WTC11 (cell line): ENCODE measurements at regions not wholly inside any gene's neighbourhood (a gene's known extent, or its start where the extent isn't known, plus 50 kb on each side); places are given as distances from the start of the nearest gene placed in this dataset.

Experiments
- ATAC-seq: fragments of 200-7000 bp; cut with Tn5 transposase; 2 replicates; pipeline ENCODE4 v1.10.0; 2021; ENCODE audit warnings: mild to moderate bottlenecking, moderate library complexity
- CTCF ChIA-PET: fragments of 300-600 bp; sonication (Branson Sonifier 250); formaldehyde crosslinking; loops from one replicate; lab custom pipeline; 2021; ENCODE audit warnings: antibody characterized with exemption; lab: Charles Lee
- POLR2A ChIA-PET: fragments of 350-600 bp; sonication (Branson Sonifier 250); formaldehyde crosslinking; loops from one replicate; lab custom pipeline; 2021; ENCODE audit warnings: antibody characterized with exemption; lab: Charles Lee
- DNase-seq: peaks from one replicate; pipeline ENCODE4 v3.0.0; 2021; ENCODE audit warnings: low spot score
- H3K27ac Mint-ChIP-seq: 2 replicates; pipeline ENCODE4 v1.8.0; 2021; ENCODE audit warnings: mixed read lengths
- H3K27me3 Mint-ChIP-seq: 2 replicates; pipeline ENCODE4 v1.8.0; 2021; ENCODE audit warnings: low read depth, mild to moderate bottlenecking, moderate library complexity, mixed read lengths
- H3K36me3 Mint-ChIP-seq: 2 replicates; pipeline ENCODE4 v1.8.0; 2021; ENCODE audit warnings: mixed read lengths
- H3K4me1 Mint-ChIP-seq: 2 replicates; pipeline ENCODE4 v1.8.0; 2022; ENCODE audit warnings: mixed read lengths
- H3K4me3 Mint-ChIP-seq: 2 replicates; pipeline ENCODE4 v1.8.0; 2021; ENCODE audit warnings: mild to moderate bottlenecking, moderate library complexity, mixed read lengths
- H3K9me3 Mint-ChIP-seq: 2 replicates; pipeline ENCODE4 v1.8.0; 2021; ENCODE audit warnings: mixed read lengths
- FOXJ3 ChIP-seq: sonication (generic); formaldehyde crosslinking; IDR thresholded peaks from 2 replicates; pipeline ENCODE4 v1.9.0; 2021; ENCODE audit warnings: missing genetic modification reagents, mild to moderate bottlenecking, borderline replicate concordance
- FOXP1 ChIP-seq: sonication (generic); formaldehyde crosslinking; IDR thresholded peaks from 2 replicates; pipeline ENCODE4 v1.8.0; 2022; ENCODE audit warnings: missing genetic modification reagents, mild to moderate bottlenecking, moderate library complexity, borderline replicate concordance
- JUN ChIP-seq: sonication (generic); formaldehyde crosslinking; IDR thresholded peaks from 2 replicates; pipeline ENCODE4 v1.8.0; 2023; ENCODE audit warnings: mild to moderate bottlenecking, missing genetic modification reagents
- NFYB ChIP-seq: sonication (generic); formaldehyde crosslinking; conservative IDR thresholded peaks from 2 replicates; pipeline ENCODE4 v1.8.0; 2022; ENCODE audit warnings: low read depth, missing genetic modification reagents
- NR1H2 ChIP-seq: sonication (generic); formaldehyde crosslinking; IDR thresholded peaks from 2 replicates; pipeline ENCODE4 v1.9.0; 2021; ENCODE audit warnings: mild to moderate bottlenecking, moderate library complexity, missing genetic modification reagents
- OVOL2 ChIP-seq: fragments of 250-450 bp; sonication (Bioruptor Pico); IDR thresholded peaks from 2 replicates; pipeline ENCODE4 v1.9.0; 2021; ENCODE audit warnings: mild to moderate bottlenecking, borderline replicate concordance
- RELA ChIP-seq: sonication (generic); formaldehyde crosslinking; IDR thresholded peaks from 2 replicates; pipeline ENCODE4 v1.8.1; 2022; ENCODE audit warnings: missing genetic modification reagents, mild to moderate bottlenecking, borderline replicate concordance
- RORB ChIP-seq: fragments of 250-450 bp; sonication (Bioruptor Pico); IDR thresholded peaks from 2 replicates; pipeline ENCODE4 v1.9.0; 2021; ENCODE audit warnings: mild to moderate bottlenecking
- TEAD4 ChIP-seq: sonication (generic); formaldehyde crosslinking; IDR thresholded peaks from 2 replicates; pipeline ENCODE4 v1.8.0; 2022; ENCODE audit warnings: mild to moderate bottlenecking, missing genetic modification reagents
- ZNF317 ChIP-seq: sonication (generic); formaldehyde crosslinking; IDR thresholded peaks from 2 replicates; pipeline ENCODE4 v1.8.1; 2023; ENCODE audit warnings: low read depth, mild to moderate bottlenecking, moderate library complexity, missing genetic modification reagents, borderline replicate concordance
- ZNF416 ChIP-seq: fragments of 250-450 bp; sonication (Bioruptor Pico); IDR thresholded peaks from 2 replicates; pipeline ENCODE4 v1.9.0; 2021; ENCODE audit warnings: mild to moderate bottlenecking, inconsistent platforms
- TF ChIP-seq, protein P1 (sequence below): fragments of 250-450 bp; sonication (Bioruptor Pico); conservative IDR thresholded peaks from 2 replicates; pipeline ENCODE4 v1.9.0; 2021; ENCODE audit warnings: mild to moderate bottlenecking
- TF ChIP-seq, protein P2 (sequence below): sonication (generic); formaldehyde crosslinking; IDR thresholded peaks from 2 replicates; pipeline ENCODE4 v1.8.1; 2023; ENCODE audit warnings: mild to moderate bottlenecking, missing genetic modification reagents, borderline replicate concordance
- TF ChIP-seq, protein P3 (sequence below): fragments of 250-450 bp; sonication (Bioruptor Pico); IDR thresholded peaks from 2 replicates; pipeline ENCODE4 v1.9.0; 2021; ENCODE audit warnings: mild to moderate bottlenecking
- TF ChIP-seq, protein P4 (sequence below): fragments of 250-450 bp; sonication (Bioruptor Pico); IDR thresholded peaks from 2 replicates; pipeline ENCODE4 v1.9.0; 2021; ENCODE audit warnings: moderate library complexity, mild to moderate bottlenecking, inconsistent platforms, borderline replicate concordance
- TF ChIP-seq, protein P5 (sequence below): fragments of 250-450 bp; sonication (Bioruptor Pico); IDR thresholded peaks from 2 replicates; pipeline ENCODE4 v1.9.0; 2021; ENCODE audit warnings: mild to moderate bottlenecking, borderline replicate concordance
- TF ChIP-seq, protein P6 (sequence below): sonication (generic); formaldehyde crosslinking; IDR thresholded peaks from 2 replicates; pipeline ENCODE4 v1.8.0; 2023; ENCODE audit warnings: missing genetic modification reagents

DNA sequence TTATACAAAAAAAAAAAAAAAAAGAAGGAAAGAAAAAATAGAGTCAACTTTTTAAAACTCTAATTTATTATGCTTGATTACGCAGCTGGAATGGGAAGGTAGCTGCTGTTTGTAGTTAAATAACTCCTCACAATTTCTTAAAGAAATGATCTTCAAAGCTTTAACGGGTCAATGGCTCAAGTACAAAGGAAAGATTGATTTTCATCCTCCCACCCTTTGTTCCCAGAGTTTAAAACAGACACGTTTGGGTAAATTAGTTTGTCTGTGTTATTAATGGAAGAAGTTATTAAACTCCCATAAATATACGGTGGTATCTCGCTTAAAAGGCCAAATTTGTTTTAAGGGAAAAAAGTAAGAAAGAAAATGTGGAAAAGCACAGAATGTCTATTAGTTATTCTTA is 179.3 kb downstream of the EMX2 start (continued):
- TF ChIP-seq, protein P1, sequence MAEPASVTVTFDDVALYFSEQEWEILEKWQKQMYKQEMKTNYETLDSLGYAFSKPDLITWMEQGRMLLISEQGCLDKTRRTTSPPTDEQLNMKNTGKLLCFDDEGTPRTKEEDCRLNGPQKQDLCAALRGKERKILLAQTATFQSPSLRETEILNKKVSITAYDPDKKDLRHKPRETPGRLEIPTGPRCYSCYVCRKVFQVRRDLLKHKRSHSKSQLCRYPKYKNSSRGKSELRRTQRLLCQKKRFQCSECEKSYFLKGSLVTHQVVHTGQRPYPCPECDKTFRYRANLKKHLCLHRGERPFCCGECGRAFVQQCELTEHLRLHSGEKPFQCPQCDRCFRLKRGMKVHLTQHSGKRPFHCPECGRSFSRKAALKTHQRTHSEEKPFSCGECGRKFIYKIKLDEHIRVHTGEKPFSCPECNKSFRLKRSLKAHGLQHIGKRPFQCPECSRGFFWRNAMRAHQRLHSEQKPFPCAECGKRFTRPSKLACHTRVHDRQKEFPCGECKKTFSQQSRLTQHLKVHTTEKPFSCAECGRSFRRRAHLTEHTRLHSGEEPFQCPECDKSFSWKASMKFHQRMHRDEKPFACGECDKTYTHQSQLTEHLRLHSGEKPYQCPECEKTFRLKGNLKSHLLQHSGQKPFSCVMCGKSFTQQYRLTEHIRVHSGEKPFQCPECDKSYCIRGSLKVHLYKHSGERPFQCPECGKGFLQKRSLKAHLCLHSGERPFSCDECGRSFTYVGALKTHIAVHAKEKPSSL (CRISPR knock-in tag), result no peak
- TF ChIP-seq RELA (CRISPR knock-in tag), result no peak

DNA sequence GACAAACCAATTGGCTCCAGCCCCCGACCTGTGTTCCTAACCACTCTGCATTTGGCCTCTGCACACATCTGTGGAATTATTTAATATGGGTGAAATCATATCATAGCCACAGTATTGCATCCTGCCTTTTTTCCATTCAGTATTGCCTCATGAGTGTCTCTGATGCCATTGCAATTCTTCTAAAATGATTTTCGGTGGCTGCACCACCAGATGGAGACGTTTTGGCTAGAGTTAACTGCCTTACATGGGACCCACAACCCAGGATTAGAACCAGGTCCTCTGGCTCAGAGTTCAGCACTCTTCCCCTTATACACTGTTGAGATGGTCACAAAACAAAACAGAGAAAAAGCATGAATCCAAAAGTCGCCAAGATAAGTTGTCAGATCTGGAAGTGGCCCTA is 180.8 kb downstream of the EMX2 start:
- POLR2A ChIA-PET, result no interaction called here
- H3K27me3 Mint-ChIP-seq, result peaks cover 9% of the 10 kb centered on the region; the same call in 1 of the 2 replicates
- TF ChIP-seq, protein P2, sequence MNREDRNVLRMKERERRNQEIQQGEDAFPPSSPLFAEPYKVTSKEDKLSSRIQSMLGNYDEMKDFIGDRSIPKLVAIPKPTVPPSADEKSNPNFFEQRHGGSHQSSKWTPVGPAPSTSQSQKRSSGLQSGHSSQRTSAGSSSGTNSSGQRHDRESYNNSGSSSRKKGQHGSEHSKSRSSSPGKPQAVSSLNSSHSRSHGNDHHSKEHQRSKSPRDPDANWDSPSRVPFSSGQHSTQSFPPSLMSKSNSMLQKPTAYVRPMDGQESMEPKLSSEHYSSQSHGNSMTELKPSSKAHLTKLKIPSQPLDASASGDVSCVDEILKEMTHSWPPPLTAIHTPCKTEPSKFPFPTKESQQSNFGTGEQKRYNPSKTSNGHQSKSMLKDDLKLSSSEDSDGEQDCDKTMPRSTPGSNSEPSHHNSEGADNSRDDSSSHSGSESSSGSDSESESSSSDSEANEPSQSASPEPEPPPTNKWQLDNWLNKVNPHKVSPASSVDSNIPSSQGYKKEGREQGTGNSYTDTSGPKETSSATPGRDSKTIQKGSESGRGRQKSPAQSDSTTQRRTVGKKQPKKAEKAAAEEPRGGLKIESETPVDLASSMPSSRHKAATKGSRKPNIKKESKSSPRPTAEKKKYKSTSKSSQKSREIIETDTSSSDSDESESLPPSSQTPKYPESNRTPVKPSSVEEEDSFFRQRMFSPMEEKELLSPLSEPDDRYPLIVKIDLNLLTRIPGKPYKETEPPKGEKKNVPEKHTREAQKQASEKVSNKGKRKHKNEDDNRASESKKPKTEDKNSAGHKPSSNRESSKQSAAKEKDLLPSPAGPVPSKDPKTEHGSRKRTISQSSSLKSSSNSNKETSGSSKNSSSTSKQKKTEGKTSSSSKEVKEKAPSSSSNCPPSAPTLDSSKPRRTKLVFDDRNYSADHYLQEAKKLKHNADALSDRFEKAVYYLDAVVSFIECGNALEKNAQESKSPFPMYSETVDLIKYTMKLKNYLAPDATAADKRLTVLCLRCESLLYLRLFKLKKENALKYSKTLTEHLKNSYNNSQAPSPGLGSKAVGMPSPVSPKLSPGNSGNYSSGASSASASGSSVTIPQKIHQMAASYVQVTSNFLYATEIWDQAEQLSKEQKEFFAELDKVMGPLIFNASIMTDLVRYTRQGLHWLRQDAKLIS (CRISPR knock-in tag), result no peak
- TF ChIP-seq FOXP1 (CRISPR knock-in tag) (no peak), ZNF416 (no peak), FOXJ3 (CRISPR knock-in tag) (no peak), JUN (no peak), ZNF317 (CRISPR knock-in tag) (no peak), NR1H2 (CRISPR knock-in tag) (no peak), TEAD4 (CRISPR knock-in tag) (no peak), OVOL2 (CRISPR knock-in tag) (no peak), NFYB (CRISPR knock-in tag) (no peak), RORB (no peak)
- TF ChIP-seq, protein P1 (CRISPR knock-in tag), result no peak
- TF ChIP-seq, protein P3, sequence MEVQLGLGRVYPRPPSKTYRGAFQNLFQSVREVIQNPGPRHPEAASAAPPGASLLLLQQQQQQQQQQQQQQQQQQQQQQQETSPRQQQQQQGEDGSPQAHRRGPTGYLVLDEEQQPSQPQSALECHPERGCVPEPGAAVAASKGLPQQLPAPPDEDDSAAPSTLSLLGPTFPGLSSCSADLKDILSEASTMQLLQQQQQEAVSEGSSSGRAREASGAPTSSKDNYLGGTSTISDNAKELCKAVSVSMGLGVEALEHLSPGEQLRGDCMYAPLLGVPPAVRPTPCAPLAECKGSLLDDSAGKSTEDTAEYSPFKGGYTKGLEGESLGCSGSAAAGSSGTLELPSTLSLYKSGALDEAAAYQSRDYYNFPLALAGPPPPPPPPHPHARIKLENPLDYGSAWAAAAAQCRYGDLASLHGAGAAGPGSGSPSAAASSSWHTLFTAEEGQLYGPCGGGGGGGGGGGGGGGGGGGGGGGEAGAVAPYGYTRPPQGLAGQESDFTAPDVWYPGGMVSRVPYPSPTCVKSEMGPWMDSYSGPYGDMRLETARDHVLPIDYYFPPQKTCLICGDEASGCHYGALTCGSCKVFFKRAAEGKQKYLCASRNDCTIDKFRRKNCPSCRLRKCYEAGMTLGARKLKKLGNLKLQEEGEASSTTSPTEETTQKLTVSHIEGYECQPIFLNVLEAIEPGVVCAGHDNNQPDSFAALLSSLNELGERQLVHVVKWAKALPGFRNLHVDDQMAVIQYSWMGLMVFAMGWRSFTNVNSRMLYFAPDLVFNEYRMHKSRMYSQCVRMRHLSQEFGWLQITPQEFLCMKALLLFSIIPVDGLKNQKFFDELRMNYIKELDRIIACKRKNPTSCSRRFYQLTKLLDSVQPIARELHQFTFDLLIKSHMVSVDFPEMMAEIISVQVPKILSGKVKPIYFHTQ (CRISPR knock-in tag), result no peak
- TF ChIP-seq, protein P4, sequence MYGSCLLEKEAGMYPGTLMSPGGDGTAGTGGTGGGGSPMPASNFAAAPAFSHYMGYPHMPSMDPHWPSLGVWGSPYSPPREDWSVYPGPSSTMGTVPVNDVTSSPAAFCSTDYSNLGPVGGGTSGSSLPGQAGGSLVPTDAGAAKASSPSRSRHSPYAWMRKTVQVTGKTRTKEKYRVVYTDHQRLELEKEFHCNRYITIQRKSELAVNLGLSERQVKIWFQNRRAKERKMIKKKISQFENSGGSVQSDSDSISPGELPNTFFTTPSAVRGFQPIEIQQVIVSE (CRISPR knock-in tag), result no peak
- TF ChIP-seq, protein P5, sequence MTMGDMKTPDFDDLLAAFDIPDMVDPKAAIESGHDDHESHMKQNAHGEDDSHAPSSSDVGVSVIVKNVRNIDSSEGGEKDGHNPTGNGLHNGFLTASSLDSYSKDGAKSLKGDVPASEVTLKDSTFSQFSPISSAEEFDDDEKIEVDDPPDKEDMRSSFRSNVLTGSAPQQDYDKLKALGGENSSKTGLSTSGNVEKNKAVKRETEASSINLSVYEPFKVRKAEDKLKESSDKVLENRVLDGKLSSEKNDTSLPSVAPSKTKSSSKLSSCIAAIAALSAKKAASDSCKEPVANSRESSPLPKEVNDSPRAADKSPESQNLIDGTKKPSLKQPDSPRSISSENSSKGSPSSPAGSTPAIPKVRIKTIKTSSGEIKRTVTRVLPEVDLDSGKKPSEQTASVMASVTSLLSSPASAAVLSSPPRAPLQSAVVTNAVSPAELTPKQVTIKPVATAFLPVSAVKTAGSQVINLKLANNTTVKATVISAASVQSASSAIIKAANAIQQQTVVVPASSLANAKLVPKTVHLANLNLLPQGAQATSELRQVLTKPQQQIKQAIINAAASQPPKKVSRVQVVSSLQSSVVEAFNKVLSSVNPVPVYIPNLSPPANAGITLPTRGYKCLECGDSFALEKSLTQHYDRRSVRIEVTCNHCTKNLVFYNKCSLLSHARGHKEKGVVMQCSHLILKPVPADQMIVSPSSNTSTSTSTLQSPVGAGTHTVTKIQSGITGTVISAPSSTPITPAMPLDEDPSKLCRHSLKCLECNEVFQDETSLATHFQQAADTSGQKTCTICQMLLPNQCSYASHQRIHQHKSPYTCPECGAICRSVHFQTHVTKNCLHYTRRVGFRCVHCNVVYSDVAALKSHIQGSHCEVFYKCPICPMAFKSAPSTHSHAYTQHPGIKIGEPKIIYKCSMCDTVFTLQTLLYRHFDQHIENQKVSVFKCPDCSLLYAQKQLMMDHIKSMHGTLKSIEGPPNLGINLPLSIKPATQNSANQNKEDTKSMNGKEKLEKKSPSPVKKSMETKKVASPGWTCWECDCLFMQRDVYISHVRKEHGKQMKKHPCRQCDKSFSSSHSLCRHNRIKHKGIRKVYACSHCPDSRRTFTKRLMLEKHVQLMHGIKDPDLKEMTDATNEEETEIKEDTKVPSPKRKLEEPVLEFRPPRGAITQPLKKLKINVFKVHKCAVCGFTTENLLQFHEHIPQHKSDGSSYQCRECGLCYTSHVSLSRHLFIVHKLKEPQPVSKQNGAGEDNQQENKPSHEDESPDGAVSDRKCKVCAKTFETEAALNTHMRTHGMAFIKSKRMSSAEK (CRISPR knock-in tag), result no peak
- TF ChIP-seq, protein P6, sequence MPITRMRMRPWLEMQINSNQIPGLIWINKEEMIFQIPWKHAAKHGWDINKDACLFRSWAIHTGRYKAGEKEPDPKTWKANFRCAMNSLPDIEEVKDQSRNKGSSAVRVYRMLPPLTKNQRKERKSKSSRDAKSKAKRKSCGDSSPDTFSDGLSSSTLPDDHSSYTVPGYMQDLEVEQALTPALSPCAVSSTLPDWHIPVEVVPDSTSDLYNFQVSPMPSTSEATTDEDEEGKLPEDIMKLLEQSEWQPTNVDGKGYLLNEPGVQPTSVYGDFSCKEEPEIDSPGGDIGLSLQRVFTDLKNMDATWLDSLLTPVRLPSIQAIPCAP (CRISPR knock-in tag), result no peak

More for the DNA sequence above, 180.8 kb downstream of the EMX2 start:
- no peak overlapping the region for H3K27ac Mint-ChIP-seq
- no peak overlapping the region for H3K4me3 Mint-ChIP-seq
- no peak for ATAC-seq
- peaks cover 12% of the 10 kb centered on the region for H3K4me1 Mint-ChIP-seq
- CTCF ChIA-PET, result no interaction called here
- no peaks in the 10 kb centered on the region for H3K36me3 Mint-ChIP-seq
- DNase-seq, result no peak
- H3K9me3 Mint-ChIP-seq, result peaks cover 7% of the 10 kb centered on the region
